Prostate gland (tissue), 2 donors: ENCODE measurements at regions not wholly inside any gene's neighbourhood (a gene's known extent, or its start where the extent isn't known, plus 50 kb on each side); places are given as distances from the start of the nearest gene placed in this dataset.

Experiments used
- POLR2A ChIP-seq: fragments of 450-650 bp; IDR thresholded peaks from one replicate; pipeline ENCODE4 v1.6.1; 2016; ENCODE audit warnings: antibody characterized with exemption, mild to moderate bottlenecking
- POLR2AphosphoS5 ChIP-seq: sonication (generic); formaldehyde crosslinking; IDR thresholded peaks from one replicate; pipeline ENCODE4 v1.6.1; 2017; ENCODE audit warnings: antibody characterized with exemption
- TF ChIP-seq, protein P1 (sequence below), 4 experiments: fragments of 200-600 bp in 2 of 4; fragments of 450-650 bp in 2 of 4; sonication (generic) in 2 of 4; IDR thresholded peaks; 1 replicate in 3 of 4; 2 replicates in 1 of 4; pipeline ENCODE4 v1.5.1; 2016 to 2019; ENCODE audit warnings: antibody characterized with exemption in 4 of 4, mild to moderate bottlenecking in 2 of 4, moderate library complexity in 2 of 4

DNA sequence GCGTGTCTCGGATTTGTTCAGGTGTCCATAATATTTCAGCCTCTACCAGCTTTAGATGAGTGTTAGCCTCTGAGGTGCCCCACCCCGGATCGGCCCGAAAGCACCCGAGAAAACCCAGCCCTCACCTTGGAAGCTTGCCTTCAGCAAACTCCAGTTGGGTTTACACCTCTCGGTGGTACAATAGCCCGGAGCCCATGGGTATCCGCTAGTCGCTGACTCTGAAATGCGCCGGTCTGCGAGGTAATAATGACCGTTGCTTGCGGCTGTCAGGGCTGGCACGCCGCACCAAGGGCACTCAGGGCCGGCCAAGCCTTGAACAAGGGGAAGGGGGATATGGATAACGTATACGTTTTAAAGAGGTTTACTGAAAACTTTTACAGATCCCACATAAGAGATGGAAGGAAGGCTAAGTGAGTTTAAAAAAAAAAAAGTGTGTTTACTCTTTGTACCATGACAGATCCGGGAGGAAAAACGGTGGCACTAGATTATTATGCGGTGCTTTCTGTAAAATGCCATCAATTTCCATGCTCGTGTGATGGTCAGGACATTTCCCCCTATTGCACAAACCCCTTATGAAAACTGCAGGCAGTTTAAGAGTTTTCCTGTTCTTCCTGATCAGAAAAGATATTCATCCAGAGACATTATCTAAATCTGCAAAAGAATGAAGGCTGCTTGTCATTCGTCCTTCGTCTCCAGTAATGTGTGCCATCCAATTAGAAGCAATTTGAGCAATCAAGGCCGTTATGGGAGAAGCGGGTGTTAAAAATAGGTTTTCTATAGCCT is 124.2 kb downstream of the TMEM161B start:
- TF ChIP-seq, protein P1, sequence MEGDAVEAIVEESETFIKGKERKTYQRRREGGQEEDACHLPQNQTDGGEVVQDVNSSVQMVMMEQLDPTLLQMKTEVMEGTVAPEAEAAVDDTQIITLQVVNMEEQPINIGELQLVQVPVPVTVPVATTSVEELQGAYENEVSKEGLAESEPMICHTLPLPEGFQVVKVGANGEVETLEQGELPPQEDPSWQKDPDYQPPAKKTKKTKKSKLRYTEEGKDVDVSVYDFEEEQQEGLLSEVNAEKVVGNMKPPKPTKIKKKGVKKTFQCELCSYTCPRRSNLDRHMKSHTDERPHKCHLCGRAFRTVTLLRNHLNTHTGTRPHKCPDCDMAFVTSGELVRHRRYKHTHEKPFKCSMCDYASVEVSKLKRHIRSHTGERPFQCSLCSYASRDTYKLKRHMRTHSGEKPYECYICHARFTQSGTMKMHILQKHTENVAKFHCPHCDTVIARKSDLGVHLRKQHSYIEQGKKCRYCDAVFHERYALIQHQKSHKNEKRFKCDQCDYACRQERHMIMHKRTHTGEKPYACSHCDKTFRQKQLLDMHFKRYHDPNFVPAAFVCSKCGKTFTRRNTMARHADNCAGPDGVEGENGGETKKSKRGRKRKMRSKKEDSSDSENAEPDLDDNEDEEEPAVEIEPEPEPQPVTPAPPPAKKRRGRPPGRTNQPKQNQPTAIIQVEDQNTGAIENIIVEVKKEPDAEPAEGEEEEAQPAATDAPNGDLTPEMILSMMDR (IDR thresholded peaks at IDR 0.05): no peak
- TF ChIP-seq POLR2A: no peak
- TF ChIP-seq POLR2AphosphoS5: no peak
